Gastroesophageal sphincter (tissue), 3 donors: ENCODE measurements at regions not wholly inside any gene's neighbourhood (a gene's known extent, or its start where the extent isn't known, plus 50 kb on each side); places are given as distances from the start of the nearest gene placed in this dataset.

ENCODE experiments used
- CTCF ChIP-seq, 4 experiments: fragments of 200-600 bp in 2 of 4; fragments of 450-650 bp in 2 of 4; sonication (generic) in 1 of 4; IDR thresholded peaks; one replicate each; pipeline ENCODE4 v1.5.1; 2017 to 2019; ENCODE audit warnings: antibody characterized with exemption in 4 of 4, mild to moderate bottlenecking in 2 of 4, moderate library complexity in 2 of 4
- POLR2A ChIP-seq, 2 donors: fragments of 450-650 bp; IDR thresholded peaks; one replicate each; pipeline ENCODE4 v1.6.1; 2017; ENCODE audit warnings: antibody characterized with exemption in 2 of 2, mild to moderate bottlenecking in 2 of 2, moderate library complexity in 1 of 2

- TF ChIP-seq CTCF (IDR thresholded peaks at IDR 0.05) (no peak), POLR2A (IDR thresholded peaks at IDR 0.05) (no peak)
These were observed 182.2 kb upstream of the STK26 start for GRCh38 chrX:131840799-131841495.
